ENCODE measurements at regions not wholly inside any gene's neighbourhood (a gene's known extent, or its start where the extent isn't known, plus 50 kb on each side); places are given as distances from the start of the nearest gene placed in this dataset.
"Not testable (repeated sequence)": the region's sequence is repeated elsewhere in the genome, so short reads cannot be mapped to it uniquely, and the experiment has no call there.

DNA sequence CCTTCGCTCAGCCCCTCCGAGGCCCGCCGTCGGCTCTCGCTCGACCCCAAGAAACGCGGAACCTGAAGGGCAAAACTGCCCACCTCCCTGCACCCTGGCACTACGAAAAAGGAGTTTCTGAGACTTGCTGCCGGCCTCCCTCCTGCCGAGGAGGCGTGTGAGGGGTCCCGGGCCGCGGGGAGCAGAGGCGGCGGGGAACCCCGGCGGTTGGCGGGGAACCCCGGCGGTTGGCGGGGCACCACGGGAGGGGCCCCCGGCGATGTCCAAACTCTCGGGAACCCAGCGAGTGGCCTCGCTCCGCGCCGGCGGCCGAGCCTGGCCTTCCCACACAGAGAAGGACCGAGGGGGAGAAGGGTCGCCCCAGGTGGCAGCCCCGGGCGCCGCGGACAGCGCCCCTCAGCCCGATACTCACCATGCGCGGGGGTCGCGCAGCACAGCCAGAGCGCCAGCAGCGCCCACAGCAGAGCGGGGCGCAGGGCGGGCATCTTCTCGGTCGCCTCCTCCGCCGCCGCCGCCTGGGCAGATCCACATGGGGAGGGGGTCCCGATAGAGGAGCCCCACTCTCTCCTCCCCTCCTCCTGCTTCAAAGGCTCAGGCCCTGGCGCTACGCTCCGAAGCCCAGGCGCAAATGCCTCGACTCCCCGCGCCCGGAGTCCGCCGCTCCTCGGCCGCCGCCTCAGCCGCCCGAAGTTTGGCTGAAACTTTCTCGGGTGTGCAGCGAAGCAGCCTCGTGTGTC, 69.4 kb upstream of the NUDT4B start:
- H3K9ac ChIP-seq (ENCODE audit: low read depth, low read length); H3K27me3 ChIP-seq (ENCODE audit: insufficient read depth, low read length); H3K4me1 ChIP-seq (ENCODE audit: insufficient read depth, low read length); H3K27ac ChIP-seq (ENCODE audit: low read length); H3K9me3 ChIP-seq (ENCODE audit: insufficient read depth, low read depth, low read length); H3K36me3 ChIP-seq (ENCODE audit: insufficient read depth, low read depth, low read length): not testable (repeated sequence)
- peak overlapping the region; percentile 51; the same call in 1 of the 2 replicates for H3K4me3 ChIP-seq (ENCODE audit: low read length)

DNA sequence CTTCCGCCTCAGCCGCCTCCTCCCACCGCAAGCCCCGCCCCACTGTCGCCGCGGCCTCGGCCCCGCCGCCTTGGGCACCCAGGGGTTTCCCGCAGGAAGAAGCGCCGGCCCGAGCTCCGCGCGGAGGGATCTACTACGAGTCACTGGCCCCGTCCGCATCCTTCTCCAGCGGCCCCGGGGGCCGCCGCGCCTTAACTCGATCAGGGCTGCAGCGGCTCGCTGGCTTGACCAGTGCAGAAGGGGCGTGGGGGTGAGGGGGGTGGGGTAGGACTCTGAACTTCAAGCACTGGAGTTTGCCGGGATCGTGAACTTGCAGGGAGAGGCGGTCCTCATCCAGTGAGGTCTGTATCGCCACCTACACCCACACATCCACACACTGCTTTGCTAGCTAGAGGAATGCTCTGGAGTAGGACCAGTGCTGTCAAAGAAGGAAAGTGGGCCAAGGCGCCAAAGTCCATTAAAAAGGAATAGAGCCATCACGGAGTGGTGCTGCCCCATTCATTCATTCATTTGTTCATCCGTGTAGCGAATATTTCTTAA, 68.7 kb upstream of the NUDT4B start:
- not testable (repeated sequence) for H3K27me3 ChIP-seq (ENCODE audit: insufficient read depth, low read length); H3K9ac ChIP-seq (ENCODE audit: low read depth, low read length); H3K4me1 ChIP-seq (ENCODE audit: insufficient read depth, low read length); H3K9me3 ChIP-seq (ENCODE audit: insufficient read depth, low read depth, low read length); H3K36me3 ChIP-seq (ENCODE audit: insufficient read depth, low read depth, low read length); H3K27ac ChIP-seq (ENCODE audit: low read length); H3K4me3 ChIP-seq (ENCODE audit: low read length)

DNA sequence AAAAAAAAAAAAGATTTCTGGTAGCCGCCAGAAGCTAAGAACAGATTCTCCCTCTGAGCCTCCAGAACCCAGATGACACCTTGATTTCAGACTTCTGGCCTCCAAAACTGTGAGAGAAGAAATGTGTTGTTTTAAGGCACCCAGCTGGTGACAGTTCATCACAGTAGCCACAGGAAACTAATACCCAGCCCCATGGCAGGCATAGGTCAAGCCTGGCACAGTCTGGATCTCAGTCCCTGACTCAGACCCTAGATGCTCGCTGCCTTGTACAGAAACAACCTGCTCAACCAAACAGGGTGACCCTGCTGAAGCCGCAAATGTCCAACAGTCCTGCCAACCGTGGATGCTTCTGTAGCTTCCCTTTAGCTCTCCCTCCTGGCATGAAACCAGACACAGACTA, 61.8 kb upstream of the NUDT4B start:
- not testable (repeated sequence) for H3K4me1 ChIP-seq (ENCODE audit: insufficient read depth, low read length); H3K36me3 ChIP-seq (ENCODE audit: insufficient read depth, low read depth, low read length); H3K4me3 ChIP-seq (ENCODE audit: low read length); H3K27ac ChIP-seq (ENCODE audit: low read length); H3K9ac ChIP-seq (ENCODE audit: low read depth, low read length); H3K9me3 ChIP-seq (ENCODE audit: insufficient read depth, low read depth, low read length); H3K27me3 ChIP-seq (ENCODE audit: insufficient read depth, low read length)

DNA sequence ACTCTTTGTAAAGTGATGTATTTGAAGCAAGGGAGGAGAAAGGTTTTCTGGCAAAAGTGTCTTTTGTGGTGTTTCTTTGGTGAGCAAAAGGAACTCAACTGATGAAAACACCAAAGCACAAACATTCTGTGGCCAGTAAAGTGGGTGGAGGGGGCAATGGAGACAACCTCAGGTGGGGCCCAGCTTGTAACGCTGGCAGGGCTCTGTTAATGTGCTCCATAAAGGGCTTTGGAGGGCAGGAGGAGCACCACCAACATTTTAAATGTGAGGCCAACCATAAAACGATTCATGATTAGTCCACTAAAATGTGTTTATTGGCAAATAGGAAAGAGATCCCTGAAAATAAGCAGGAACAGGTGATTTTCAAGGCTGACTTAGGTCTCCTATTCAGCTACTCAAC, 61.2 kb upstream of the NUDT4B start:
- not testable (repeated sequence) for H3K9ac ChIP-seq (ENCODE audit: low read depth, low read length); H3K9me3 ChIP-seq (ENCODE audit: insufficient read depth, low read depth, low read length); H3K4me1 ChIP-seq (ENCODE audit: insufficient read depth, low read length); H3K4me3 ChIP-seq (ENCODE audit: low read length); H3K27ac ChIP-seq (ENCODE audit: low read length); H3K36me3 ChIP-seq (ENCODE audit: insufficient read depth, low read depth, low read length); H3K27me3 ChIP-seq (ENCODE audit: insufficient read depth, low read length)
